ENCODE measurements at regions not wholly inside any gene's neighbourhood (a gene's known extent, or its start where the extent isn't known, plus 50 kb on each side); places are given as distances from the start of the nearest gene placed in this dataset.

DNA sequence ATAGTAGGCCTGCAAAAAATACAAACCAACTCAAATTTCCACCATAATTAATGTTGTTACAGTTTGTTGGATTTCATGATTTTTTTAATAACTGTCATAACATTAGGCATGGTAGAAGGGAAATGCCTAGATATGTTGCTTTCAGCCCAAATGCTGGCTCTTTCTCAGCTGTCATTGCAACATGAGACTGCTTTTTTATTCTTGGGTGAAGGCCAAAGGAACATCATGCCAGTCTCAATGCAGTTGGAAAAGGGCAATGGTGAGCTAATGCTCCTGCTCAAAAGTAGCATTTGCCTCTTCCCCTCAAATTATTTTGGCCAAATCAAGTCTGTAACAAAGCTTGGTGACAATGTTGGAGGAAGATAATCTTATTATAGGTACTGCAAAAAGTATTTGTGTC, 877.7 kb upstream of the PRMT6 start:
- Histone ChIP-seq H3K4me3 (ENCODE audit: low read depth in 1 of 3, low read length in 3 of 3) (no peak overlapping the region), H3K27me3 (ENCODE audit: control insufficient read depth in 4 of 4, insufficient read depth in 4 of 4, low read length in 3 of 4) (no peaks in the 10 kb centered on the region), H3K9ac (ENCODE audit: low read depth in 1 of 2, low read length in 2 of 2) (no peak overlapping the region), H3K27ac (ENCODE audit: low read depth in 1 of 2, low read length in 2 of 2) (no peak overlapping the region), H3K36me3 (ENCODE audit: control insufficient read depth in 4 of 4, insufficient read depth in 3 of 4, low read depth in 1 of 4, low read length in 3 of 4) (no peaks in the 10 kb centered on the region), H3K4me1 (ENCODE audit: control insufficient read depth in 4 of 4, insufficient read depth in 4 of 4, low read length in 3 of 4) (no peaks in the 10 kb centered on the region), H3K9me3 (ENCODE audit: control insufficient read depth in 4 of 4, low read length in 3 of 4) (peaks cover 0 to 5% (median 2%) of the 10 kb centered on the region in 4 donors)
- TF ChIP-seq FOXA1 (IDR thresholded peaks at IDR 0.05) (no peak), HNF4G (IDR thresholded peaks at IDR 0.05) (no peak), TAF1 (conservative IDR thresholded peaks at IDR 0.05) (no peak), RXRA (IDR thresholded peaks at IDR 0.05) (no peak), NR2F2 (IDR thresholded peaks at IDR 0.05) (no peak), FOXA2 (IDR thresholded peaks at IDR 0.05) (no peak), GABPA (IDR thresholded peaks at IDR 0.05 in 1 of 2, conservative IDR thresholded peaks at IDR 0.05 in 1 of 2) (no peak), SP1 (IDR thresholded peaks at IDR 0.05) (no peak), EGR1 (IDR thresholded peaks at IDR 0.05; ENCODE audit: low read depth in 2 of 2) (no peak), HNF4A (conservative IDR thresholded peaks at IDR 0.05) (no peak), JUND (IDR thresholded peaks at IDR 0.05) (no peak)
- TF ChIP-seq, protein P1, sequence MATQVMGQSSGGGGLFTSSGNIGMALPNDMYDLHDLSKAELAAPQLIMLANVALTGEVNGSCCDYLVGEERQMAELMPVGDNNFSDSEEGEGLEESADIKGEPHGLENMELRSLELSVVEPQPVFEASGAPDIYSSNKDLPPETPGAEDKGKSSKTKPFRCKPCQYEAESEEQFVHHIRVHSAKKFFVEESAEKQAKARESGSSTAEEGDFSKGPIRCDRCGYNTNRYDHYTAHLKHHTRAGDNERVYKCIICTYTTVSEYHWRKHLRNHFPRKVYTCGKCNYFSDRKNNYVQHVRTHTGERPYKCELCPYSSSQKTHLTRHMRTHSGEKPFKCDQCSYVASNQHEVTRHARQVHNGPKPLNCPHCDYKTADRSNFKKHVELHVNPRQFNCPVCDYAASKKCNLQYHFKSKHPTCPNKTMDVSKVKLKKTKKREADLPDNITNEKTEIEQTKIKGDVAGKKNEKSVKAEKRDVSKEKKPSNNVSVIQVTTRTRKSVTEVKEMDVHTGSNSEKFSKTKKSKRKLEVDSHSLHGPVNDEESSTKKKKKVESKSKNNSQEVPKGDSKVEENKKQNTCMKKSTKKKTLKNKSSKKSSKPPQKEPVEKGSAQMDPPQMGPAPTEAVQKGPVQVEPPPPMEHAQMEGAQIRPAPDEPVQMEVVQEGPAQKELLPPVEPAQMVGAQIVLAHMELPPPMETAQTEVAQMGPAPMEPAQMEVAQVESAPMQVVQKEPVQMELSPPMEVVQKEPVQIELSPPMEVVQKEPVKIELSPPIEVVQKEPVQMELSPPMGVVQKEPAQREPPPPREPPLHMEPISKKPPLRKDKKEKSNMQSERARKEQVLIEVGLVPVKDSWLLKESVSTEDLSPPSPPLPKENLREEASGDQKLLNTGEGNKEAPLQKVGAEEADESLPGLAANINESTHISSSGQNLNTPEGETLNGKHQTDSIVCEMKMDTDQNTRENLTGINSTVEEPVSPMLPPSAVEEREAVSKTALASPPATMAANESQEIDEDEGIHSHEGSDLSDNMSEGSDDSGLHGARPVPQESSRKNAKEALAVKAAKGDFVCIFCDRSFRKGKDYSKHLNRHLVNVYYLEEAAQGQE (IDR thresholded peaks at IDR 0.05), result no peak
- TF ChIP-seq, protein P2, sequence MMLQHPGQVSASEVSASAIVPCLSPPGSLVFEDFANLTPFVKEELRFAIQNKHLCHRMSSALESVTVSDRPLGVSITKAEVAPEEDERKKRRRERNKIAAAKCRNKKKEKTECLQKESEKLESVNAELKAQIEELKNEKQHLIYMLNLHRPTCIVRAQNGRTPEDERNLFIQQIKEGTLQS (IDR thresholded peaks at IDR 0.05), result no peak
- TF ChIP-seq, protein P3, sequence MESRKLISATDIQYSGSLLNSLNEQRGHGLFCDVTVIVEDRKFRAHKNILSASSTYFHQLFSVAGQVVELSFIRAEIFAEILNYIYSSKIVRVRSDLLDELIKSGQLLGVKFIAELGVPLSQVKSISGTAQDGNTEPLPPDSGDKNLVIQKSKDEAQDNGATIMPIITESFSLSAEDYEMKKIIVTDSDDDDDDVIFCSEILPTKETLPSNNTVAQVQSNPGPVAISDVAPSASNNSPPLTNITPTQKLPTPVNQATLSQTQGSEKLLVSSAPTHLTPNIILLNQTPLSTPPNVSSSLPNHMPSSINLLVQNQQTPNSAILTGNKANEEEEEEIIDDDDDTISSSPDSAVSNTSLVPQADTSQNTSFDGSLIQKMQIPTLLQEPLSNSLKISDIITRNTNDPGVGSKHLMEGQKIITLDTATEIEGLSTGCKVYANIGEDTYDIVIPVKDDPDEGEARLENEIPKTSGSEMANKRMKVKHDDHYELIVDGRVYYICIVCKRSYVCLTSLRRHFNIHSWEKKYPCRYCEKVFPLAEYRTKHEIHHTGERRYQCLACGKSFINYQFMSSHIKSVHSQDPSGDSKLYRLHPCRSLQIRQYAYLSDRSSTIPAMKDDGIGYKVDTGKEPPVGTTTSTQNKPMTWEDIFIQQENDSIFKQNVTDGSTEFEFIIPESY (IDR thresholded peaks at IDR 0.05), result no peak
- TF ChIP-seq, protein P4, sequence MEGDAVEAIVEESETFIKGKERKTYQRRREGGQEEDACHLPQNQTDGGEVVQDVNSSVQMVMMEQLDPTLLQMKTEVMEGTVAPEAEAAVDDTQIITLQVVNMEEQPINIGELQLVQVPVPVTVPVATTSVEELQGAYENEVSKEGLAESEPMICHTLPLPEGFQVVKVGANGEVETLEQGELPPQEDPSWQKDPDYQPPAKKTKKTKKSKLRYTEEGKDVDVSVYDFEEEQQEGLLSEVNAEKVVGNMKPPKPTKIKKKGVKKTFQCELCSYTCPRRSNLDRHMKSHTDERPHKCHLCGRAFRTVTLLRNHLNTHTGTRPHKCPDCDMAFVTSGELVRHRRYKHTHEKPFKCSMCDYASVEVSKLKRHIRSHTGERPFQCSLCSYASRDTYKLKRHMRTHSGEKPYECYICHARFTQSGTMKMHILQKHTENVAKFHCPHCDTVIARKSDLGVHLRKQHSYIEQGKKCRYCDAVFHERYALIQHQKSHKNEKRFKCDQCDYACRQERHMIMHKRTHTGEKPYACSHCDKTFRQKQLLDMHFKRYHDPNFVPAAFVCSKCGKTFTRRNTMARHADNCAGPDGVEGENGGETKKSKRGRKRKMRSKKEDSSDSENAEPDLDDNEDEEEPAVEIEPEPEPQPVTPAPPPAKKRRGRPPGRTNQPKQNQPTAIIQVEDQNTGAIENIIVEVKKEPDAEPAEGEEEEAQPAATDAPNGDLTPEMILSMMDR (IDR thresholded peaks at IDR 0.05; ENCODE audit: low read depth, low read length, missing input control), result no peak
- no peak for DNase-seq (ENCODE audit: low spot score)

DNA sequence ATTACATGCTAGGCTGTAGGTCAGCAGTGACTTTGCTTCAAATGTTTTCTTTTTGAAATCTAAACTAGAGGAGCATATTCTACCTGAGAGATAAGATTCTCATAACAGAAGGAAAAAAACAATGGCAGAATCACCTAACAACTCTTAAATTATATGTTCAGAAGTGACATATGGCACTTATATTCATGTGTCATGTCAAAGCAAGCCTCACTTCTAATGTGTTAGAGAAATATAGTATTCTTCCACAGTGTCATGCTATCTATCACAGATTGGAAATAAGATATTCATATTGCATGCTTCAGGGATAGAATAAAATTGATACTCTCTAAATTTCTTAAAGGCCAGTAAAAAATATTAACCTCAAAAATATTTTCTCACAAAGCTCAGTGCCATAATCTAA, 874.6 kb upstream of the PRMT6 start:
- TF ChIP-seq TAF1 (conservative IDR thresholded peaks at IDR 0.05) (no peak), HNF4G (IDR thresholded peaks at IDR 0.05) (no peak), JUND (IDR thresholded peaks at IDR 0.05) (no peak), RXRA (IDR thresholded peaks at IDR 0.05) (no peak)
- TF ChIP-seq, protein P4 (IDR thresholded peaks at IDR 0.05; ENCODE audit: low read depth, low read length, missing input control), result no peak
- TF ChIP-seq, protein P1 (IDR thresholded peaks at IDR 0.05), result no peak
- TF ChIP-seq, protein P3 (IDR thresholded peaks at IDR 0.05), result no peak
- TF ChIP-seq, protein P5, sequence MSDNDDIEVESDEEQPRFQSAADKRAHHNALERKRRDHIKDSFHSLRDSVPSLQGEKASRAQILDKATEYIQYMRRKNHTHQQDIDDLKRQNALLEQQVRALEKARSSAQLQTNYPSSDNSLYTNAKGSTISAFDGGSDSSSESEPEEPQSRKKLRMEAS (IDR thresholded peaks at IDR 0.05), result no peak
- no peak overlapping the region for H3K27ac ChIP-seq (ENCODE audit: low read depth in 1 of 2, low read length in 2 of 2)
- H3K9me3 ChIP-seq (ENCODE audit: control insufficient read depth in 4 of 4, low read length in 3 of 4), result peaks cover 0 to 5% (median 2%) of the 10 kb centered on the region in 4 donors
- H3K4me3 ChIP-seq (ENCODE audit: low read depth in 1 of 3, low read length in 3 of 3), result no peak overlapping the region
- no peaks in the 10 kb centered on the region for H3K4me1 ChIP-seq (ENCODE audit: control insufficient read depth in 4 of 4, insufficient read depth in 4 of 4, low read length in 3 of 4)
- no peak overlapping the region for H3K9ac ChIP-seq (ENCODE audit: low read depth in 1 of 2, low read length in 2 of 2)
- no peaks in the 10 kb centered on the region for H3K36me3 ChIP-seq (ENCODE audit: control insufficient read depth in 4 of 4, insufficient read depth in 3 of 4, low read depth in 1 of 4, low read length in 3 of 4)
- DNase-seq (ENCODE audit: low spot score), result no peak
- H3K27me3 ChIP-seq (ENCODE audit: control insufficient read depth in 4 of 4, insufficient read depth in 4 of 4, low read length in 3 of 4), result no peaks in the 10 kb centered on the region

Data from liver (tissue), 7 donors.